HEK293 (cell line): ENCODE measurements at regions not wholly inside any gene's neighbourhood (a gene's known extent, or its start where the extent isn't known, plus 50 kb on each side); places are given as distances from the start of the nearest gene placed in this dataset.
"Not testable (repeated sequence)": the region's sequence is repeated elsewhere in the genome, so short reads cannot be mapped to it uniquely, and the experiment has no call there.

Source experiments
- SP7 ChIP-seq: fragments of 450-650 bp; formaldehyde crosslinking; IDR thresholded peaks from 2 replicates; pipeline ENCODE4 v1.5.1; 2016; ENCODE audit warnings: missing biosample characterization, missing genetic modification characterization
- YY1 ChIP-seq: fragments of 450-650 bp; formaldehyde crosslinking; IDR thresholded peaks from 2 replicates; pipeline ENCODE4 v1.5.1; 2018; ENCODE audit warnings: missing biosample characterization, missing genetic modification characterization
- ZBTB20 ChIP-seq: fragments of 450-650 bp; formaldehyde crosslinking; IDR thresholded peaks from 2 replicates; pipeline ENCODE4 v1.5.1; 2016; ENCODE audit warnings: missing biosample characterization, missing genetic modification characterization
- ZEB2 ChIP-seq: fragments of 450-650 bp; formaldehyde crosslinking; IDR thresholded peaks from 2 replicates; pipeline ENCODE4 v1.5.1; 2016; ENCODE audit warnings: missing biosample characterization, missing genetic modification characterization
- TF ChIP-seq, protein P1 (sequence below): fragments of 450-650 bp; formaldehyde crosslinking; IDR thresholded peaks from 2 replicates; pipeline ENCODE4 v1.5.1; 2016; ENCODE audit warnings: missing biosample characterization, missing genetic modification characterization

DNA sequence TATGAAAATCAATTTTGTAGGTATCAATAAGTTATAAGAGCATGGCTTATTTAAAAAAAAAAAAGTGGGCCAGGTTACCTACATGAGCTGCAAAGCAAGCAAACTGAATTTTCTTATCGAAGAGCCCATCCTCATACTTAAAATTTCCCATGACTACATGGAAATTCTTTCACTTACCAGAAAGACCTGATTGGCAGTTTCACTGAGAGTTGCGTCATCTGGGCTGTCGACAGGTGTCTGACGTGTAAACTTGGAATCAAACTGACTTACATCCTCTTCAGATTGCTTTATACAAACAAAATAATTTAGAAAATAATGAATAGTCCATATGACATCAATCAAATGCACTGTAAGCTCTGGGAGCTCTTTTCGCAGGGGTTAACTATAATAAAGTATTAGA lies 149.1 kb upstream of the EFCAB3 start:
- not testable (repeated sequence) for TF ChIP-seq YY1; ZEB2; ZBTB20 (tag by site-specific recombination); SP7 (tag by site-specific recombination)
- TF ChIP-seq, protein P1, sequence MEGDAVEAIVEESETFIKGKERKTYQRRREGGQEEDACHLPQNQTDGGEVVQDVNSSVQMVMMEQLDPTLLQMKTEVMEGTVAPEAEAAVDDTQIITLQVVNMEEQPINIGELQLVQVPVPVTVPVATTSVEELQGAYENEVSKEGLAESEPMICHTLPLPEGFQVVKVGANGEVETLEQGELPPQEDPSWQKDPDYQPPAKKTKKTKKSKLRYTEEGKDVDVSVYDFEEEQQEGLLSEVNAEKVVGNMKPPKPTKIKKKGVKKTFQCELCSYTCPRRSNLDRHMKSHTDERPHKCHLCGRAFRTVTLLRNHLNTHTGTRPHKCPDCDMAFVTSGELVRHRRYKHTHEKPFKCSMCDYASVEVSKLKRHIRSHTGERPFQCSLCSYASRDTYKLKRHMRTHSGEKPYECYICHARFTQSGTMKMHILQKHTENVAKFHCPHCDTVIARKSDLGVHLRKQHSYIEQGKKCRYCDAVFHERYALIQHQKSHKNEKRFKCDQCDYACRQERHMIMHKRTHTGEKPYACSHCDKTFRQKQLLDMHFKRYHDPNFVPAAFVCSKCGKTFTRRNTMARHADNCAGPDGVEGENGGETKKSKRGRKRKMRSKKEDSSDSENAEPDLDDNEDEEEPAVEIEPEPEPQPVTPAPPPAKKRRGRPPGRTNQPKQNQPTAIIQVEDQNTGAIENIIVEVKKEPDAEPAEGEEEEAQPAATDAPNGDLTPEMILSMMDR (tag by site-specific recombination) = not testable (repeated sequence)
